ENCODE measurements at regions not wholly inside any gene's neighbourhood (a gene's known extent, or its start where the extent isn't known, plus 50 kb on each side); places are given as distances from the start of the nearest gene placed in this dataset.

DNA sequence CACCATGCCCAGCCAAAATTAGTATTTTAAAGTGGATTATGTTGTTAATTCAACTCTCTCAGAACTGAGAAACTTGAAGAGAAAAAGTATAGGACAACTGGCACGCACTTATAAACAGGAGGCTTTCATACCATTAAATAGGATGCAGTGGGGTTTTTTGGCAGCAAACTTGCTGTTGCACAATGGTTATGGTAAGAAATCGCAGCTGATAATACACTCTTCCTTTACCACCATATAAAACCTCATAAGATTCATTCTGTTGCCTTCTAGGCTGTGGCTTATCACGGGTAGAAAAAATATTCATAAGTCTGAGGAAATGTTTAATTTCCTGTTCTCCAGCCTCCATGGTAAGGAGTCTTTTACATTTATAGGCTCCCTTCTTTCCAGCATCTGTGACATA is 95.3 kb downstream of the TMCO5A start:
- no peak overlapping the region for H3K14ac ChIP-seq (replicated peaks; ENCODE audit: low read depth, low read length)
- H2BK5ac ChIP-seq (ENCODE audit: low read depth, low read length, poor library complexity, severe bottlenecking): no peak overlapping the region
- H2BK15ac ChIP-seq (ENCODE audit: low read depth, low read length): no peak overlapping the region
- H3K79me1 ChIP-seq (ENCODE audit: low read depth in 1 of 2, low read length in 2 of 2): no peaks in the 10 kb centered on the region
- H3K27ac ChIP-seq (ENCODE audit: insufficient read depth, low read length): no peak overlapping the region; the same call in 1 of the 2 replicates
- no peaks in the 10 kb centered on the region for H3K27me3 ChIP-seq (ENCODE audit: control insufficient read depth, insufficient read depth, low read length)
- no peaks in the 10 kb centered on the region for H3K9me1 ChIP-seq (ENCODE audit: insufficient read depth, low read length)
- no peak overlapping the region for H4K91ac ChIP-seq (ENCODE audit: insufficient read depth, low read depth, low read length)
- no peak overlapping the region for H3K4me3 ChIP-seq (ENCODE audit: insufficient read depth, low read depth, low read length)
- no peak overlapping the region for H4K8ac ChIP-seq (ENCODE audit: low read depth in 2 of 2, low read length in 2 of 2)
- H2AFZ ChIP-seq (replicated peaks; ENCODE audit: low read length, poor library complexity): no peak overlapping the region
- no peak overlapping the region for H3K9ac ChIP-seq (ENCODE audit: low read depth, low read length)
- POLR2A ChIA-PET (ENCODE audit: unreplicated experiment): no interaction called here
- H3K9me3 ChIP-seq (ENCODE audit: control insufficient read depth, insufficient read depth, low read length): no peaks in the 10 kb centered on the region
- dilution Hi-C loops (cut with HindIII; ENCODE audit: low sequenced_read_pairs, unreplicated experiment): no loop called here
- no peak for TF ChIP-seq SMC3 (IDR thresholded peaks at IDR 0.05; ENCODE audit: low read depth, low read length)
- TF ChIP-seq CEBPB (IDR thresholded peaks at IDR 0.05; ENCODE audit: low read depth, low read length): peak; percentile 91
- no peak for TF ChIP-seq MAFK (IDR thresholded peaks at IDR 0.05; ENCODE audit: low read depth, low read length)
- no peak for TF ChIP-seq ELK1 (IDR thresholded peaks at IDR 0.05; ENCODE audit: borderline replicate concordance, low read depth, low read length)
- TF ChIP-seq, protein P1, sequence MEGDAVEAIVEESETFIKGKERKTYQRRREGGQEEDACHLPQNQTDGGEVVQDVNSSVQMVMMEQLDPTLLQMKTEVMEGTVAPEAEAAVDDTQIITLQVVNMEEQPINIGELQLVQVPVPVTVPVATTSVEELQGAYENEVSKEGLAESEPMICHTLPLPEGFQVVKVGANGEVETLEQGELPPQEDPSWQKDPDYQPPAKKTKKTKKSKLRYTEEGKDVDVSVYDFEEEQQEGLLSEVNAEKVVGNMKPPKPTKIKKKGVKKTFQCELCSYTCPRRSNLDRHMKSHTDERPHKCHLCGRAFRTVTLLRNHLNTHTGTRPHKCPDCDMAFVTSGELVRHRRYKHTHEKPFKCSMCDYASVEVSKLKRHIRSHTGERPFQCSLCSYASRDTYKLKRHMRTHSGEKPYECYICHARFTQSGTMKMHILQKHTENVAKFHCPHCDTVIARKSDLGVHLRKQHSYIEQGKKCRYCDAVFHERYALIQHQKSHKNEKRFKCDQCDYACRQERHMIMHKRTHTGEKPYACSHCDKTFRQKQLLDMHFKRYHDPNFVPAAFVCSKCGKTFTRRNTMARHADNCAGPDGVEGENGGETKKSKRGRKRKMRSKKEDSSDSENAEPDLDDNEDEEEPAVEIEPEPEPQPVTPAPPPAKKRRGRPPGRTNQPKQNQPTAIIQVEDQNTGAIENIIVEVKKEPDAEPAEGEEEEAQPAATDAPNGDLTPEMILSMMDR (conservative IDR thresholded peaks at IDR 0.05; ENCODE audit: low read depth, low read length): no peak
- DNase-seq (peak; percentile 86), ATAC-seq (ENCODE audit: low read depth) (peak; percentile 75)
- no peaks in the 10 kb centered on the region for H4K20me1 ChIP-seq (ENCODE audit: insufficient read depth, low read length)
- no peak overlapping the region for H4K5ac ChIP-seq (ENCODE audit: low read depth, low read length)
- H3K23ac ChIP-seq (ENCODE audit: low read depth, low read length): no peak overlapping the region
- no peak overlapping the region for H3K56ac ChIP-seq (ENCODE audit: extremely low read depth, insufficient read depth, low read length)
- H2BK20ac ChIP-seq (ENCODE audit: low read depth, low read length): no peak overlapping the region
- no peak overlapping the region for H2AK9ac ChIP-seq (replicated peaks; ENCODE audit: low read depth, low read length, poor library complexity)
- no peaks in the 10 kb centered on the region for H3K36me3 ChIP-seq (ENCODE audit: control insufficient read depth, insufficient read depth, low read length)
- no peak overlapping the region for H3K4ac ChIP-seq (ENCODE audit: low read depth, low read length)
- in situ Hi-C loops (cut with MboI; ENCODE audit: low sequenced_read_pairs): no loop called here
- no peak overlapping the region for H3K4me2 ChIP-seq (ENCODE audit: low read depth, low read length)
- no CpG with 5 or more reads among the region's 3 CpGs for WGBS, 2 experiments (ENCODE audit: extremely low coverage in 2 of 2, insufficient read length in 1 of 2)
- H2AK5ac ChIP-seq (ENCODE audit: low read depth, low read length): no peak overlapping the region
- intact Hi-C loops (cut with micrococcal nuclease): no loop called here
- peaks cover 3% of the 10 kb centered on the region for H3K4me1 ChIP-seq (ENCODE audit: control insufficient read depth, insufficient read depth, low read length)
- CTCF ChIA-PET: no interaction called here
- BruUV-seq (replicated peaks): no TSS peak
- H2BK120ac ChIP-seq (ENCODE audit: low read depth, low read length): no peak overlapping the region
- no peak overlapping the region for H3K18ac ChIP-seq (ENCODE audit: low read depth, low read length)

All from IMR-90 (cell line).